ENCODE measurements at regions not wholly inside any gene's neighbourhood (a gene's known extent, or its start where the extent isn't known, plus 50 kb on each side); places are given as distances from the start of the nearest gene placed in this dataset.

- no peak overlapping the region for H3K9ac ChIP-seq (ENCODE audit: insufficient read length)
- no peak for DNase-seq (ENCODE audit: low read depth, low spot score)
- TF ChIP-seq EZH2 (IDR thresholded peaks at IDR 0.05), result no peak
- no peak for TF ChIP-seq FOXP2 (optimal IDR thresholded peaks at IDR 0.05; ENCODE audit: control extremely low read depth, extremely low read length, insufficient read depth)
- no peak for TF ChIP-seq POLR2AphosphoS5 (IDR thresholded peaks at IDR 0.05; ENCODE audit: borderline replicate concordance, low read depth, low read length)
Measured at GRCh38 chr13:86831084-86831483, 840.1 kb upstream of the SLITRK5 start.

DNA sequence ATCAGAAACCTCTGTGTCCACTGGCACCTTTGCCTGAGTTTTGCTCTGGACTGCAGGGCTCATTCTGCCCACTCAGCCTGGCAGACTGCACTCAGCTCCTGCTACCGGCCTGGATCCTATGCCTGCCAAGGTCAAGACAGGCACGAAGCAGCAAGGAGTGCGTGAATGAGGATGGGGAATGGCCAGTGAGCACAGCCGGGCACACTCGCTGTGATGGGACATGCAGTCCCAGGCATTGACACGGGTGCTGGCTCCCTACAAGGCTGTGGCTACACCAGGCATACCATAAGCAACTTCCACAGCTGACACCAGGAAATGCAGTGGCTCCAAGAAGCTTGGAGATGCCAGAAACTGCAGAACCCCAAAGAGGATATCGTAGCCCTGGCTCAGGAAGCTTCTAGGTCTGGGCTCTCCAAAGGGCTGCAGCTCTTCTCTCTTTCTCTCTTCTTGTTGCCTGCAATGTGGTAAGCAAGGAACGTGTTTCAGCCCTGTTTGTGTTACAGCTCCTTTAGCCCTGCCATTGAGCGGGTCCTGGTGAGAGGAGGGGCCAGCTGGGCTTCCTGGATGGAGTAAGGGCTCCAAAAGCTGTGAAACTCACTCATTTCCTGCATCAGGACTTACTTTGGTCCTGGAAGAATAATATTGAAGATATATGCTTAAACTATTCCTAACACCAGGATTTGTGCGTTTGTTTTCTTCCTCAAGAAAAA lies 832.6 kb upstream of the SLITRK5 start:
- H3K9ac ChIP-seq (ENCODE audit: insufficient read length), result no peak overlapping the region
- no peak overlapping the region for H3K4me3 ChIP-seq
- no peak overlapping the region for H3K27ac ChIP-seq
- H3K9me3 ChIP-seq (ENCODE audit: low read depth, low read length), result no peaks in the 10 kb centered on the region
- DNase-seq (ENCODE audit: low read depth, low spot score), result no peak
- no peak for TF ChIP-seq FOXP2 (optimal IDR thresholded peaks at IDR 0.05; ENCODE audit: control extremely low read depth, extremely low read length, insufficient read depth)
- TF ChIP-seq POLR2AphosphoS5 (IDR thresholded peaks at IDR 0.05; ENCODE audit: borderline replicate concordance, low read depth, low read length), result no peak
- TF ChIP-seq EZH2 (IDR thresholded peaks at IDR 0.05), result no peak
- H3K36me3 ChIP-seq (ENCODE audit: insufficient read depth, low read length), result no peaks in the 10 kb centered on the region

More at GRCh38 chr13:86831084-86831483, 840.1 kb upstream of the SLITRK5 start:
- Histone ChIP-seq H3K27ac (no peak overlapping the region), H3K4me3 (no peak overlapping the region), H3K36me3 (ENCODE audit: insufficient read depth, low read length) (no peaks in the 10 kb centered on the region), H3K9me3 (ENCODE audit: low read depth, low read length) (no peaks in the 10 kb centered on the region)

DNA sequence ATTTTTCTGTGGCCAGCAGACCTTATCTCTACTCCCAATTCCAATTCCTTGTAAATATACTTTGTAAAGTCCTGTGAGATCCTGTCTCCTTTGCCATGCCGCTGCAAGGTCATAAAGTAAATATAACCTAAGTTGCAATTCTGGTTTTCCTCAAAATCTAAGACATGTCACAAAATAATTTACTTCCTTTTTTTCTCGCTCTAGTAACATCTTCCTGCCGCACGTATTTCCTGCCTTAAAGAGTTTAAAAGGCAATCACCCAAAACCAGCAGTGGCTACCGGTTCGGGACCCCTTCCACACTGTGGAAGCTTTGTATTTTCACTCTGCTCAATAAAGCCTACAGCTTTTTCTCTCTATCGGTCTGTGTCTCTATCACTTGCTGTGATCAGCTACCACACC lies 832.0 kb upstream of the SLITRK5 start:
- TF ChIP-seq EZH2 (IDR thresholded peaks at IDR 0.05) (no peak), FOXP2 (optimal IDR thresholded peaks at IDR 0.05; ENCODE audit: control extremely low read depth, extremely low read length, insufficient read depth) (no peak), POLR2AphosphoS5 (IDR thresholded peaks at IDR 0.05; ENCODE audit: borderline replicate concordance, low read depth, low read length) (no peak)
- no peak overlapping the region for H3K27ac ChIP-seq
- no peak for DNase-seq (ENCODE audit: low read depth, low spot score)
- H3K36me3 ChIP-seq (ENCODE audit: insufficient read depth, low read length), result no peaks in the 10 kb centered on the region
- H3K9ac ChIP-seq (ENCODE audit: insufficient read length), result no peak overlapping the region
- no peak overlapping the region for H3K4me3 ChIP-seq
- H3K9me3 ChIP-seq (ENCODE audit: low read depth, low read length), result no peaks in the 10 kb centered on the region

GRCh38 chr13:86840250-86841191 lies 830.6 kb upstream of the SLITRK5 start:
- Histone ChIP-seq H3K27ac (no peak overlapping the region), H3K9ac (ENCODE audit: insufficient read length) (no peak overlapping the region), H3K9me3 (ENCODE audit: low read depth, low read length) (no peaks in the 10 kb centered on the region), H3K36me3 (ENCODE audit: insufficient read depth, low read length) (no peaks in the 10 kb centered on the region), H3K4me3 (no peak overlapping the region)
- no peak for TF ChIP-seq EZH2 (IDR thresholded peaks at IDR 0.05)
- TF ChIP-seq POLR2AphosphoS5 (IDR thresholded peaks at IDR 0.05; ENCODE audit: borderline replicate concordance, low read depth, low read length), result no peak
- TF ChIP-seq FOXP2 (optimal IDR thresholded peaks at IDR 0.05; ENCODE audit: control extremely low read depth, extremely low read length, insufficient read depth), result no peak
- no peak for DNase-seq (ENCODE audit: low read depth, low spot score)

DNA sequence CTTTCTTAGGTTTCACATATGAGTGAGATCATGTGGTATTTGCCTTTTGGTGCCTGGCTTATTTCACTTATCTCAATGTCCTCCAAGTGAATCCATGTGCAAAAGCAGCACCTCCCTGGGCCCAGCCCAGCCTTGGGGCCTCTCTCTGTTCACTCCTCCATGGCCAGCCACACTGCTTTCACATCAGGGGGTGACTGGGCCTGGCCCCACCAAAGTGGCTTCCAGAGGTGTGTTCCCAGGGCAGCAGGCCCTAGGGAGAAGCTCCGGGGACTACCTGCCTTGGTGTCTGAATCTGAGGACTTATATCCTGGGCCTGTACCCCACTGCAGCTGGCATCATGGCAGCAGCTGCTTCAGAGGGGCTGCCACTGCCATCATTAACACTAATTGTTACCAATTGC lies 829.9 kb upstream of the SLITRK5 start:
- H3K27ac ChIP-seq, result no peak overlapping the region
- H3K4me3 ChIP-seq, result no peak overlapping the region
- H3K36me3 ChIP-seq (ENCODE audit: insufficient read depth, low read length), result no peaks in the 10 kb centered on the region
- no peak overlapping the region for H3K9ac ChIP-seq (ENCODE audit: insufficient read length)
- no peak for TF ChIP-seq EZH2 (IDR thresholded peaks at IDR 0.05)
- no peak for TF ChIP-seq FOXP2 (optimal IDR thresholded peaks at IDR 0.05; ENCODE audit: control extremely low read depth, extremely low read length, insufficient read depth)
- TF ChIP-seq POLR2AphosphoS5 (IDR thresholded peaks at IDR 0.05; ENCODE audit: borderline replicate concordance, low read depth, low read length), result no peak
- no peak for DNase-seq (ENCODE audit: low read depth, low spot score)
- H3K9me3 ChIP-seq (ENCODE audit: low read depth, low read length), result no peaks in the 10 kb centered on the region

DNA sequence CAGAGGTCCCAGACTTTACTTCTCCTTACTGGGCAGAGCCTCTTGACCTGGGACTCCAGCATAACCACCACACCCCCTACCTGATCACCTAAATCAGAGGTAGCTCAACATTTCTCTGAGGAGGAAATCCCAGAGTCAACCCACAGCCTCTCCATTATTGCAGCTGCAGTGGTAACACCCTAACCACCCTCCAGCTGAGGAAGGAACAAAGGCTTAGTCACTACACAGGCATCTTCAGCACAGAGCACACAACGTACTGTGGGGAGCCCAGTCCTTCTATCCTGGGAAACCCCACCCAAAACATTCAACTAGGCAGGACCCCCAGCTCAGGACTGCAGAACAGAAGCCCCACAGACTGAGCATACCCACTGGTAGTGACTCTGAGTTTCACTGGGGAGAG lies 824.7 kb upstream of the SLITRK5 start:
- H3K9ac ChIP-seq (ENCODE audit: insufficient read length), result no peak overlapping the region
- no peak for TF ChIP-seq POLR2AphosphoS5 (IDR thresholded peaks at IDR 0.05; ENCODE audit: borderline replicate concordance, low read depth, low read length)
- TF ChIP-seq FOXP2 (optimal IDR thresholded peaks at IDR 0.05; ENCODE audit: control extremely low read depth, extremely low read length, insufficient read depth), result no peak
- TF ChIP-seq EZH2 (IDR thresholded peaks at IDR 0.05), result no peak
- H3K9me3 ChIP-seq (ENCODE audit: low read depth, low read length), result no peaks in the 10 kb centered on the region
- H3K27ac ChIP-seq, result no peak overlapping the region
- no peaks in the 10 kb centered on the region for H3K36me3 ChIP-seq (ENCODE audit: insufficient read depth, low read length)
- no peak overlapping the region for H3K4me3 ChIP-seq
- DNase-seq (ENCODE audit: low read depth, low spot score), result no peak

GRCh38 chr13:86848716-86849115 lies 822.5 kb upstream of the SLITRK5 start:
- no peak for DNase-seq (ENCODE audit: low read depth, low spot score)
- TF ChIP-seq EZH2 (IDR thresholded peaks at IDR 0.05) (no peak), POLR2AphosphoS5 (IDR thresholded peaks at IDR 0.05; ENCODE audit: borderline replicate concordance, low read depth, low read length) (no peak), FOXP2 (optimal IDR thresholded peaks at IDR 0.05; ENCODE audit: control extremely low read depth, extremely low read length, insufficient read depth) (no peak)
- Histone ChIP-seq H3K4me3 (no peak overlapping the region), H3K36me3 (ENCODE audit: insufficient read depth, low read length) (no peaks in the 10 kb centered on the region), H3K27ac (no peak overlapping the region), H3K9ac (ENCODE audit: insufficient read length) (no peak overlapping the region), H3K9me3 (ENCODE audit: low read depth, low read length) (no peaks in the 10 kb centered on the region)

DNA sequence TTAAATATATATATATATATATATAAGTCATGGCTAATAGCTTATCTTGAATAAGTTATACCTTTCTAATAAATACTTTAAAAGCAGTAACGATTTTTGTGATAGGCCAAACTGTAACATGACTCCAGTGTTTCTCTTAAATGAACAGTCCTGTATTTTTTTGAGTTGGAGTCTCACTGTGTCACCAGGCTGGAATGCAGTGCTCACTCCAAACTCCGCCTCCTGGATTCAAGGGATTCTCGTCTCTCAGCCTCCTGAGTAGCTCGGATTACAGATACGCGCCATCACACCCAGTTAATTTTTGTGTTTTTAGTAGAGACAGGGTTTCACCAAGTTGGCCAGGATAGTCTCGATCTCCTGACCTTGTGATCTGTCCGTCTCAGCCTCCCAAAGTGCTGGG lies 814.2 kb upstream of the SLITRK5 start:
- Histone ChIP-seq H3K4me3 (no peak overlapping the region), H3K27ac (no peak overlapping the region), H3K36me3 (ENCODE audit: insufficient read depth, low read length) (no peaks in the 10 kb centered on the region), H3K9me3 (ENCODE audit: low read depth, low read length) (no peaks in the 10 kb centered on the region), H3K9ac (ENCODE audit: insufficient read length) (no peak overlapping the region)
- no peak for DNase-seq (ENCODE audit: low read depth, low spot score)
- TF ChIP-seq EZH2 (IDR thresholded peaks at IDR 0.05) (no peak), FOXP2 (optimal IDR thresholded peaks at IDR 0.05; ENCODE audit: control extremely low read depth, extremely low read length, insufficient read depth) (no peak), POLR2AphosphoS5 (IDR thresholded peaks at IDR 0.05; ENCODE audit: borderline replicate concordance, low read depth, low read length) (no peak)

Data from SK-N-MC (cell line).